GM21515 (cell line): ENCODE measurements at regions not wholly inside any gene's neighbourhood (a gene's known extent, or its start where the extent isn't known, plus 50 kb on each side); places are given as distances from the start of the nearest gene placed in this dataset.

Experiments
- ATAC-seq: cut with Tn5 transposase; IDR thresholded peaks from one replicate; pipeline ENCODE4 v1.9.1; 2021; ENCODE audit not compliant: unreplicated experiment

DNA sequence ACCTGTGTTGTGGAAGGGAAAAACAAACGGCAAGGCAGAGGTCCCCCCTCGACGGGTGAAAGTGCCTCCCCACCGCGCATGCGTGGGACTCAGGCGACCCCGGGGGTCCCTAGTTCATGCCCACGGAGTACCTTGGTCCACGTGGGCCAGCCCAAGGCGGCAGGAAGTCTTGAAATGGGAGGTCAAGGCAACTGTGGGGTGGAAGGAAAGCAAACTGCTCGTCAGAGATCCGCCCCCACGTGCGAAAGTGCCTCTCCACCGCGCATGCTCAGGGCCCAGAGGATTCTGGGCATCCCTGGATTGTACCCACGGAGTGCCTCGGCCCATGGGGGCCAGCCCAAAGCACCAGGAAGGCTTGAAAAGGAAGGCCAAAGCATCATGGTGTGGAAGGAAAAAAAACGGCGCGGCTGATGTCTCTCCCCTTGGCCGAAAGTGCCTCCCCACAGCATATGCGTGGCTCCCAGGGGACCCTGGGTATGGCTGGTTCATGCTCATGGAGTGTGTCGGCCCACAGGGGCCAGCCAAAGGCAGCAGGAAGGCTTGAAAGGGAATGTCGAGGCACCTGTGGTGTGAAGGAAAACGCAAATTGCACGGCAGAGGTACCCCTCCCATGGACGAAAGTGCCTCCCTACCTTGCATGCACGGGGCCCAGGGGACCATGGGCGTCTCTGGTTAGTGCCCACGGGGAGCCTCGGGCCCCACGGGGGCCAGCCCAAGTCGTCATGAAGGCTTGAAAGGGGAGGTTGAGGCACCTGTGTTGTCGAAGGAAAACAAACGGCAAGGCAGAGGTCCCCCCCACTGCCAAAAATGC, 369.7 kb downstream of the ALG10 start:
- no peak for ATAC-seq

- ATAC-seq: no peak
These were observed 370.4 kb downstream of the ALG10 start for GRCh38 chr12:34392741-34393085.

DNA sequence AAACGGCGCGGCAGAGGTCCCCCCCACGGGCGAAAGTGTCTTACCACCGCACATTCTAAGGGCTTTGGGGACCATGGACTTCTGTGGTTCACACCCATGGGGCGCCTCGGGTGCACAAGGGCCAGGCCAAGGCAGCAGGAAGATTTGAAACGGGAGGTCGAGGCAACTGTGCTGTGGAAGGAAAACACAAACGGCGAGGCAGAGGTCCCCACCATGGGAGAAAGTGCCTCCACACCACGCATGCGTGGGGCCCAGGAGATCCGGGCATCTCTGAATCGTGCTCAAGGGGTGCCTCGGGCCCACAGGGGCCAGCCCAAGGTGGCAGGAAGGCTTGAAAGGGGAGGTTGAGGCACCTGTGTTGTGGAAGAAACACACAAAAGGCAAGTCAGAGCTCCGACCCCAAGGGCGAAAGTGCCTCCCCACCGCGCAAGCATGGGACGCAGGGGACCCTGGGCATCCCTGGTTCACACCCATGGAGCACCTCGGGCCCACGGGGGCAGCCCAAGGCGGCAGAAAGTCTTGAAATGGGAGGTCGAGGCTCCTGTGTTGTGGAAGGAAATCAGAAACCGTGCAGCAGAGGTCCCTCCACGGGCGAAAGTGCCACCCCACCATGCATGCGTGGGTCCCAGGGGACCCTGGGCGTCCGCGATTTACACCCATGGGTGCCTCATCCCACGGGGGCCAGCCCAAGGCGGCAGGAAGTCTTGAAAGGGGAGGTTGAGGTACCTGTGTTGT, 371.0 kb downstream of the ALG10 start:
- no peak for ATAC-seq

DNA sequence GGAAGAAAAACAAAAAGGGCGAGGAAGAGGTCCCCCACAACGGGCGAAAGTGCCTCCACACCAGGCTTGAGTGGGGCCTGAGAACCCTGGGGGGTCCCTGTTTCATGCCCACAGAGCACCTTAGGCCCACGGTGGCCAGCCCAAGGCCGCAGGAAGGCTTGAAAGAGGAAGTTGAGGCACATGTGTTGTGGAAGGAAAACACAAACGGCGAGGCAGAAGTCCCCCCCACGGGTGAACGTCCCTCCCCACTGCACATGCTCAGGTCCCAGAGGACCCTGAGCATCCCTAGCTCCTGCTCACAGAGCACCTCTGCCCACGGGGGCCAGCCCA, 371.5 kb downstream of the ALG10 start:
- no peak for ATAC-seq

DNA sequence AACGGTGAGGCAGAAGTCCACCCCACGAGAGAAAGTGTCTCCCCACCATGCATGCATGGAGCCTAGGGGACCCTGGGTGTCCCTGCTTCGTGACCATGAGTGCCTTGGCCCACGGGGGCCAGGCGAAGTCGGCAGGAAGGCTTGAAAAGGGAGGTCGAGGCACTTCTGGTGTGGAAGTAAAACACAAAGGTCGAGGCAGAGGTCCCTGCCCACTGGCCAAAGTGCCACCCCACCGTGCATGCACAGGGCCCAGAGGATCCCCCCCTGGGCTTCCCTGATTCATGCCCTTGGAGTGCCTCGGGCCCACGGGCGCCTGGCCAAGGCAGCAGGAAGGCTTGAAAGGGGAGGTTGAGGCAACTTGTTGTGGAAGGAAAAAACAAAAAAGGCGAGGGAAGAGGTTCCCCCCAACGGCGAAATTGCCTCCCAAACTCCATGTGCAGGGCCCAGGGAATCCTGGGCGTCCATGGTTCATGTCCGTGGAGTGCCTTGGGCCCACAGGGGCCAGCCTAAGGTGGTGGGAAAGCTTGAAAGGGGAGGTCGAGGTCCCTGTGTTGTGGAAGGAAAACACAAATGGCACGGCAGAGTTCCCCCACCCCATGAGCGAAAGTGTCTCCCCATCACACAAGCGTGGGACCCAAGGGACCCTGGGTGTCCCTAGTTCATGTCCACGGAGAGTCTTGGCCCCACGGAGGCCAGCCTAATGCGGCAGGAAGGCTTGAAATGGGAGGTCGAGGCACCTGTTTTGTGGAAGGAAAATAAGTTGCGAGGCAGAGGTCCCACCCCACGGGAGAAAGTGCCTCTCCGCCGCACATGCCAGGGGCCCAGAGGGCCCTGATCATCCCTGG, 372.1 kb downstream of the ALG10 start:
- ATAC-seq: no peak

- ATAC-seq: no peak
These were observed 373.0 kb downstream of the ALG10 start for GRCh38 chr12:34395056-34396005.

- no peak for ATAC-seq
These were observed 373.9 kb downstream of the ALG10 start for GRCh38 chr12:34396006-34396860.

GRCh38 chr12:34396861-34397590, 374.7 kb downstream of the ALG10 start:
- ATAC-seq: no peak

- ATAC-seq: no peak
These were observed 375.5 kb downstream of the ALG10 start for GRCh38 chr12:34397591-34398365.

DNA sequence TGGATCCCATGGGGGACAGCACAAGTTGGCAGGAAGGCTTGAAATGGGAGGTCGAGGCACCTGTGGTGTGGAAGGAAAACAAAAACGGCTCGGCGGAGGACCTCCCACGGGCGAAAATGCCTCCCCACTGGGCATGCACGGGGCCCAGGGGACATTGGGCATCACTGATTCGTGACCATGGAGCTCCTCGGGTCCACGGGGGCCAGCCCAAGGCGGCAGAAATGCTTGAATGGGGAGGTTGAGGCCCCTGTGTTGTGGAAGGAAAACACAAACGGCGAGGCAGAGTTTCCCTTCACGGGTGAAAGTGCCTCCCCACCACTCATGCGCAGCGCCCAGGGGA, 376.0 kb downstream of the ALG10 start:
- no peak for ATAC-seq

DNA sequence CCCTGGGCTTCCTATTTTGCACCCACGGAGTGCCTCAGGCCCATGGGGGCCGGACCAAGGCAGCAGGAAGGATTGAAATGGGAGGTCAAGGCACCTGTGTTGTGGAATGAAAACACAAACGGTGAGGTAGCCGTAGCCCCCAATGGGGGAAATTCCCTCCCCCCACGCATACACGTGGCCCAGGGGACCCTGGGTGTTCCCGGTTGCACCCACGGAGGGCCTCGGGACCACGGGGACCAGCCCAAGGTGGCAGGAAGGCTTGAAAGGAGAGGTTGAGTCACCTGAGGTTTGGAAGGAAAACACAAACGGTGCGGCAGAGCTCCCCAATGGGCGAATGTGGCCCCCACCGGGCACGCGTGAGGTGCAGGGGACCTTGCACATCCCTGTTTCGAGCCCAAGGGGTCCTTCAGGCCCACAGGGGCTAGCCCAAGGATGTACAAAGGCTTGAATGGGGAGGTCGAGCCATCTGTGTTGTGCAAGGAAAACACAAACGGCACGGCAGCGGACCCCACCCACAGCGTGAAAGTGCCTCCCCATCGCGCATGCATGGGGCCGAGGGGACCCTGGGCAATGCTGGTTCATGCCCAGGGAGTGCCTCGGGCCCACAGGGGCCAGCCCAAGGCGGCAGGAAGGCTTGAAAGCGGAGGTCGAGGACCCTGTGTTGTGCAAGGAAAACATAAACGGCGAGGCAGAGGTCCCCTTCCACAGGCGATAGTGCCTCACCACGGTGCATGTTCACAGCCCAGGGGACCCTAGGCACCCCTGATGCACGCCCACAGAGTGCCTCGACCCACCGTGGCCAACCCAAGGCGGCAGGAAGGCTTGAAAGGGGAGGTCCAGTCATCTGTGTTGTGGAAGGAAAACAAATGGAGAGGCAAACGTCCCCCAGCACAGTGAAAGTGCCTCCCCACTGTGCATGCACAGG, 376.7 kb downstream of the ALG10 start:
- ATAC-seq: no peak

DNA sequence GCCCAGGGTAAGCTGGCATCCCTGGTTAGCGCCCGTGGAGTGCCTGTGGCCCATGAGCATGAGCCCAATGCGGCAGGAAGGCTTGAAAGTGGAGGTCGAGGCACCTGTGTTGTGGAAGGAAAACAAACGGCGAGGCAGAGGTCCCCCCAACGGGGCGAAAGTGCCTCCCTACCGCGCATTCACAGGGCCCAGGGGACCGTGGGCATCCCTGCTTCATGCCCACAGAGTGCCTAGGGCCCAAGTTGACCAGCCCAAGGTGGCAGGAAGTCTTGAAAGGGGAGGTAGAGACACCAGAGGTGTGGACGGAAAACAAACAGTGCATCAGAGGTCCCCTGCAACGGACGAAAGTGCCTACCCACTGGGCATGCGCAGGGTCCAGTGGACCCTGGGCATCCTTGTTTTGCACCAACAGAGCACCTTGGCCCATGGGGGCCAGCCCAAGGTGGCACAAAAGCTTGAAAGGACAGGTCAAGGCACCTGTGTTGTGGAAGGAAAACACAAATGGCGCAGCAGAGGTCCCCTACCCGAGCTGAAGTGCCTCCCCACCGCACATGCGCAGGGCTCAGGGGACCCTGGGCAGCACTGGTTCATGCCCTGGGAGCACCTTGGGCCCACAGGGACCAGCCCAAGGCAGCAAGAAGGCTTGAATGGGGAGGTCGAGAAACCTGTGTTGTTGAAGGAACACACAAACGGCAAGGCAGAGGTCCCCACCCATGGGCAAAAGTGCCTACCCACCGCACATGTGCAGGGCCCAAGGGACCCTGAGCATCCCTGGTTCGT, 377.5 kb downstream of the ALG10 start:
- no peak for ATAC-seq

DNA sequence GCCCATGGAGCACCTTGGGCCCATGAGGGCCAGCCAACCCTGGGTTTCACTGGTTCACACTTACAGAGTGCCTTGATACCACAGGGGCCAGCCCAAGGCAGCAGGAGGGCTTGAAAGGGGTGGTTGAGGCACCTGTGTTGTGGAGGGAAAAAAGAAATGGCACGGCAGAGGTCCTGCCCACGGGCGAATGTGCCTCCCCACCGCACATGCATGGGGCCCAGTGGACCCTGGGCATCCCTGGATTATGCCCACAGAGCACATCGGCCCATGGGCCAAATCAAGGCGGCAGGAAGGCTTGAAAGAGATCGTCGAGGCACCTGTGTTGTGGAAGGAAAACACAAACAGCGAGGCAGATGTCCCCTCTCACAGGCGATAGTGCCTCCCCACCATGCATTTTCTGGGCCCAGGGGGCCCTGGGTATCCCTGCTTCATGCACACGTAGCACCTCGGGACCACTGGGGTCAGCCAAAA, 378.1 kb downstream of the ALG10 start:
- ATAC-seq: no peak

GRCh38 chr12:34400986-34401658, 378.8 kb downstream of the ALG10 start:
- ATAC-seq: no peak

- ATAC-seq: no peak
These were observed 379.4 kb downstream of the ALG10 start for GRCh38 chr12:34401659-34402227.
